ENCODE measurements at regions not wholly inside any gene's neighbourhood (a gene's known extent, or its start where the extent isn't known, plus 50 kb on each side); places are given as distances from the start of the nearest gene placed in this dataset.

DNA sequence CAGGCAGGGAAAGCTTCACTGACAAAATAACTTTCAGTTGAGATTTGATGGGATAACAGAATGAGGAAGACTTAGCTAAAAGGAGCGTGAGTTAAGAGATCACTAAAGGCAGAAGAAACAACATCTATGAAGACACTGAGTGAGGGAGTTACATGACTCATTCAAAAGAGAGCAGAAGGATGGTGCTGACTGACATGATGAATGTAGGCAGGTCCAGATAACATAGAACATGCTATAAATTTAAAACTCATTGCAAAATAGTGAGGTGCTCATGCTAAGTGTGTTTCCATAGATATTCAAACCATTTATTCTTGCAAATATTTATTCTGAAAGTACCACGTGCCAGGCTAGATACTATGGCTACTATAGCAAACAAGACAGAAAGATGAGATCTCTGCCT lies 116.4 kb upstream of the DGKB start:
- 2% methylated on average over 2 of the region's 2 CpGs for WGBS (ENCODE audit: low lambda C conversion rate)

More for the DNA sequence above, 116.4 kb upstream of the DGKB start:
- FAIRE-seq, result no peak
- no TSS peak for BruUV-seq (replicated peaks)
- Histone ChIP-seq H3K27me3 (ENCODE audit: control insufficient read depth in 1 of 2, insufficient read depth in 2 of 2, low read length in 2 of 2) (no peaks in the 10 kb centered on the region), H3K79me2 (ENCODE audit: insufficient read depth, low read length) (no peaks in the 10 kb centered on the region), H4K20me1 (ENCODE audit: insufficient read depth, low read length) (no peaks in the 10 kb centered on the region; the same call in 1 of the 2 replicates), H3K4me2 (ENCODE audit: low read depth, low read length) (no peak overlapping the region), H3K36me3 (replicated peaks in 1 of 2; ENCODE audit: control insufficient read depth in 1 of 2, insufficient read depth in 2 of 2, low read length in 2 of 2) (no peaks in the 10 kb centered on the region), H3K9ac (ENCODE audit: insufficient read depth, low read depth, low read length) (no peak overlapping the region), H3K27ac (ENCODE audit: extremely low read length, insufficient read depth, low read length) (no peak overlapping the region), H3K4me1 (ENCODE audit: insufficient read depth, low read length) (no peaks in the 10 kb centered on the region), H3K9me3 (ENCODE audit: low read length) (no peaks in the 10 kb centered on the region), H2AFZ (ENCODE audit: low read length) (no peak overlapping the region), H3K4me3 (replicated peaks in 1 of 3; ENCODE audit: insufficient read depth in 1 of 3, low read depth in 2 of 3, low read length in 3 of 3) (no peak overlapping the region)
- no peak for ATAC-seq
- ChIA-PET POLR2A (no interaction called here), CTCF (ENCODE audit: low intra/inter-chr PET ratio, low total read pairs) (no interaction called here)
- in situ Hi-C loops (cut with HindIII; ENCODE audit: extremely low pct_ligation_motif_present, low pct_unique_long_range_greater_than_20kb) (loop anchor here (10.0 to 25.0 kb wide), 3 partner anchors 304 to 1732 kb away; no protein-coding TSS in a partner anchor), intact Hi-C loops (cut with micrococcal nuclease; ENCODE audit: unreplicated experiment) (loop anchor here (5.0 kb wide), 2 partner anchors 322 to 1737 kb away; no protein-coding TSS in a partner anchor)
- DNase-seq (ENCODE audit: low spot score), result no peak
- TF ChIP-seq NR2F1 (CRISPR knock-in tag; IDR thresholded peaks at IDR 0.05) (no peak), CREM (IDR thresholded peaks at IDR 0.05) (no peak), CREM (CRISPR knock-in tag; IDR thresholded peaks at IDR 0.05) (no peak), ZNF577 (CRISPR knock-in tag; IDR thresholded peaks at IDR 0.05; ENCODE audit: borderline replicate concordance, low read depth) (no peak), MEIS2 (CRISPR knock-in tag; IDR thresholded peaks at IDR 0.05) (no peak), CREB1 (IDR thresholded peaks at IDR 0.05) (no peak), CREB1 (CRISPR knock-in tag; IDR thresholded peaks at IDR 0.05) (no peak), CBFB (CRISPR knock-in tag; IDR thresholded peaks at IDR 0.05) (no peak), HNF4A (CRISPR knock-in tag; IDR thresholded peaks at IDR 0.05) (no peak), SNAI1 (CRISPR knock-in tag; IDR thresholded peaks at IDR 0.05; ENCODE audit: borderline replicate concordance) (no peak), TGIF2 (CRISPR knock-in tag; IDR thresholded peaks at IDR 0.05) (no peak)
- TF ChIP-seq, protein P1, sequence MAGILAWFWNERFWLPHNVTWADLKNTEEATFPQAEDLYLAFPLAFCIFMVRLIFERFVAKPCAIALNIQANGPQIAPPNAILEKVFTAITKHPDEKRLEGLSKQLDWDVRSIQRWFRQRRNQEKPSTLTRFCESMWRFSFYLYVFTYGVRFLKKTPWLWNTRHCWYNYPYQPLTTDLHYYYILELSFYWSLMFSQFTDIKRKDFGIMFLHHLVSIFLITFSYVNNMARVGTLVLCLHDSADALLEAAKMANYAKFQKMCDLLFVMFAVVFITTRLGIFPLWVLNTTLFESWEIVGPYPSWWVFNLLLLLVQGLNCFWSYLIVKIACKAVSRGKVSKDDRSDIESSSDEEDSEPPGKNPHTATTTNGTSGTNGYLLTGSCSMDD (CRISPR knock-in tag; IDR thresholded peaks at IDR 0.05), result no peak
- TF ChIP-seq, protein P2, sequence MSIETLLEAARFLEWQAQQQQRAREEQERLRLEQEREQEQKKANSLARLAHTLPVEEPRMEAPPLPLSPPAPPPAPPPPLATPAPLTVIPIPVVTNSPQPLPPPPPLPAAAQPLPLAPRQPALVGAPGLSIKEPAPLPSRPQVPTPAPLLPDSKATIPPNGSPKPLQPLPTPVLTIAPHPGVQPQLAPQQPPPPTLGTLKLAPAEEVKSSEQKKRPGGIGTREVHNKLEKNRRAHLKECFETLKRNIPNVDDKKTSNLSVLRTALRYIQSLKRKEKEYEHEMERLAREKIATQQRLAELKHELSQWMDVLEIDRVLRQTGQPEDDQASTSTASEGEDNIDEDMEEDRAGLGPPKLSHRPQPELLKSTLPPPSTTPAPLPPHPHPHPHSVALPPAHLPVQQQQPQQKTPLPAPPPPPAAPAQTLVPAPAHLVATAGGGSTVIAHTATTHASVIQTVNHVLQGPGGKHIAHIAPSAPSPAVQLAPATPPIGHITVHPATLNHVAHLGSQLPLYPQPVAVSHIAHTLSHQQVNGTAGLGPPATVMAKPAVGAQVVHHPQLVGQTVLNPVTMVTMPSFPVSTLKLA (IDR thresholded peaks at IDR 0.05), result no peak
- TF ChIP-seq, protein P3, sequence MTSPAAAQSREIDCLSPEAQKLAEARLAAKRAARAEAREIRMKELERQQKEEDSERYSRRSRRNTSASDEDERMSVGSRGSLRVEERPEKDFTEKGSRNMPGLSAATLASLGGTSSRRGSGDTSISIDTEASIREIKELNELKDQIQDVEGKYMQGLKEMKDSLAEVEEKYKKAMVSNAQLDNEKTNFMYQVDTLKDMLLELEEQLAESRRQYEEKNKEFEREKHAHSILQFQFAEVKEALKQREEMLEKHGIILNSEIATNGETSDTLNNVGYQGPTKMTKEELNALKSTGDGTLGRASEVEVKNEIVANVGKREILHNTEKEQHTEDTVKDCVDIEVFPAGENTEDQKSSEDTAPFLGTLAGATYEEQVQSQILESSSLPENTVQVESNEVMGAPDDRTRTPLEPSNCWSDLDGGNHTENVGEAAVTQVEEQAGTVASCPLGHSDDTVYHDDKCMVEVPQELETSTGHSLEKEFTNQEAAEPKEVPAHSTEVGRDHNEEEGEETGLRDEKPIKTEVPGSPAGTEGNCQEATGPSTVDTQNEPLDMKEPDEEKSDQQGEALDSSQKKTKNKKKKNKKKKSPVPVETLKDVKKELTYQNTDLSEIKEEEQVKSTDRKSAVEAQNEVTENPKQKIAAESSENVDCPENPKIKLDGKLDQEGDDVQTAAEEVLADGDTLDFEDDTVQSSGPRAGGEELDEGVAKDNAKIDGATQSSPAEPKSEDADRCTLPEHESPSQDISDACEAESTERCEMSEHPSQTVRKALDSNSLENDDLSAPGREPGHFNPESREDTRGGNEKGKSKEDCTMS (CRISPR knock-in tag; conservative IDR thresholded peaks at IDR 0.05), result no peak
- TF ChIP-seq, protein P4, sequence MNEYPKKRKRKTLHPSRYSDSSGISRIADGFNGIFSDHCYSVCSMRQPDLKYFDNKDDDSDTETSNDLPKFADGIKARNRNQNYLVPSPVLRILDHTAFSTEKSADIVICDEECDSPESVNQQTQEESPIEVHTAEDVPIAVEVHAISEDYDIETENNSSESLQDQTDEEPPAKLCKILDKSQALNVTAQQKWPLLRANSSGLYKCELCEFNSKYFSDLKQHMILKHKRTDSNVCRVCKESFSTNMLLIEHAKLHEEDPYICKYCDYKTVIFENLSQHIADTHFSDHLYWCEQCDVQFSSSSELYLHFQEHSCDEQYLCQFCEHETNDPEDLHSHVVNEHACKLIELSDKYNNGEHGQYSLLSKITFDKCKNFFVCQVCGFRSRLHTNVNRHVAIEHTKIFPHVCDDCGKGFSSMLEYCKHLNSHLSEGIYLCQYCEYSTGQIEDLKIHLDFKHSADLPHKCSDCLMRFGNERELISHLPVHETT (CRISPR knock-in tag; conservative IDR thresholded peaks at IDR 0.05), result no peak

All from HepG2 (cell line).